ENCODE measurements at regions not wholly inside any gene's neighbourhood (a gene's known extent, or its start where the extent isn't known, plus 50 kb on each side); places are given as distances from the start of the nearest gene placed in this dataset.

- H3K4me1 Mint-ChIP-seq, result no peaks in the 10 kb centered on the region
These were observed 2135.9 kb downstream of the ARAP2 start for GRCh38 chr4:34108391-34108790.

DNA sequence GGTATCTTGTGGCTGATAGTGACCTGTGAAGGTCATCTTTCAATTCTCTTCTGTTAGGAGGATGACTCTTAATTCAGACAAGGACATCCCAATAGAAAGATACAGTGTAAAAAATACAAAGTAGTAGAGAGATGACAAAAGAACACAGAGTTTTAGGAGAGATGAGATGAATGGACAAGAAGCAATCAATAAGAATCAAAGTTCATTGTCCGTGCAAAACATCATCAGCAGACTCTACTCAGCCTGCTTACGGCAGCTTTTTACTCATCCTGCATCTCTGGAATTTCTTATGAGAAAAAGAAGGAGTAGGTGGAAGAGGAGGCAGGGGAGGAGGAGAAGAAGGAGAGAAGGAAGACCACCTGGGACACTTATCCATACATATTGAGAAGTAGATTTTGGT is 2131.7 kb downstream of the ARAP2 start:
- H3K4me3 Mint-ChIP-seq, result no peak overlapping the region
- no peaks in the 10 kb centered on the region for H3K4me1 Mint-ChIP-seq
- no peak overlapping the region for H3K27ac Mint-ChIP-seq
- TF ChIP-seq, protein P1, sequence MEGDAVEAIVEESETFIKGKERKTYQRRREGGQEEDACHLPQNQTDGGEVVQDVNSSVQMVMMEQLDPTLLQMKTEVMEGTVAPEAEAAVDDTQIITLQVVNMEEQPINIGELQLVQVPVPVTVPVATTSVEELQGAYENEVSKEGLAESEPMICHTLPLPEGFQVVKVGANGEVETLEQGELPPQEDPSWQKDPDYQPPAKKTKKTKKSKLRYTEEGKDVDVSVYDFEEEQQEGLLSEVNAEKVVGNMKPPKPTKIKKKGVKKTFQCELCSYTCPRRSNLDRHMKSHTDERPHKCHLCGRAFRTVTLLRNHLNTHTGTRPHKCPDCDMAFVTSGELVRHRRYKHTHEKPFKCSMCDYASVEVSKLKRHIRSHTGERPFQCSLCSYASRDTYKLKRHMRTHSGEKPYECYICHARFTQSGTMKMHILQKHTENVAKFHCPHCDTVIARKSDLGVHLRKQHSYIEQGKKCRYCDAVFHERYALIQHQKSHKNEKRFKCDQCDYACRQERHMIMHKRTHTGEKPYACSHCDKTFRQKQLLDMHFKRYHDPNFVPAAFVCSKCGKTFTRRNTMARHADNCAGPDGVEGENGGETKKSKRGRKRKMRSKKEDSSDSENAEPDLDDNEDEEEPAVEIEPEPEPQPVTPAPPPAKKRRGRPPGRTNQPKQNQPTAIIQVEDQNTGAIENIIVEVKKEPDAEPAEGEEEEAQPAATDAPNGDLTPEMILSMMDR (IDR thresholded peaks at IDR 0.05; ENCODE audit: unreplicated experiment in 3 of 3), result no peak
- H3K9me3 Mint-ChIP-seq, result no peaks in the 10 kb centered on the region
- H3K27me3 Mint-ChIP-seq (ENCODE audit: low read depth), result no peaks in the 10 kb centered on the region
- H3K36me3 Mint-ChIP-seq (ENCODE audit: low read depth), result no peaks in the 10 kb centered on the region

More at GRCh38 chr4:34108391-34108790, 2135.9 kb downstream of the ARAP2 start:
- H3K36me3 Mint-ChIP-seq (ENCODE audit: low read depth), result no peaks in the 10 kb centered on the region
- H3K27me3 Mint-ChIP-seq (ENCODE audit: low read depth), result no peaks in the 10 kb centered on the region
- H3K27ac Mint-ChIP-seq, result no peak overlapping the region
- no peak overlapping the region for H3K4me3 Mint-ChIP-seq
- TF ChIP-seq, protein P1 (IDR thresholded peaks at IDR 0.05; ENCODE audit: unreplicated experiment in 3 of 3), result no peak
- H3K9me3 Mint-ChIP-seq, result no peaks in the 10 kb centered on the region

GRCh38 chr4:34138385-34138784 is 2105.9 kb downstream of the ARAP2 start:
- H3K36me3 Mint-ChIP-seq (ENCODE audit: low read depth), result no peaks in the 10 kb centered on the region
- no peak overlapping the region for H3K27ac Mint-ChIP-seq
- H3K27me3 Mint-ChIP-seq (ENCODE audit: low read depth), result no peaks in the 10 kb centered on the region
- no peak overlapping the region for H3K4me3 Mint-ChIP-seq
- TF ChIP-seq, protein P1 (IDR thresholded peaks at IDR 0.05; ENCODE audit: unreplicated experiment in 3 of 3), result no peak
- H3K4me1 Mint-ChIP-seq, result peaks cover 16% of the 10 kb centered on the region
- H3K9me3 Mint-ChIP-seq, result peaks cover 14% of the 10 kb centered on the region

- Mint-ChIP-seq H3K27me3 (ENCODE audit: low read depth) (no peaks in the 10 kb centered on the region), H3K4me1 (peaks cover 16% of the 10 kb centered on the region), H3K27ac (no peak overlapping the region), H3K4me3 (peak overlapping the region in 1 of 3 experiments; percentile 11), H3K36me3 (ENCODE audit: low read depth) (no peaks in the 10 kb centered on the region), H3K9me3 (peaks cover 14% of the 10 kb centered on the region)
- TF ChIP-seq, protein P1 (IDR thresholded peaks at IDR 0.05; ENCODE audit: unreplicated experiment in 3 of 3), result no peak
These were observed 2105.0 kb downstream of the ARAP2 start for GRCh38 chr4:34139346-34139745.

GRCh38 chr4:34148322-34148908 is 2095.9 kb downstream of the ARAP2 start:
- H3K9me3 Mint-ChIP-seq, result no peaks in the 10 kb centered on the region
- no peak overlapping the region for H3K27ac Mint-ChIP-seq
- TF ChIP-seq, protein P1 (IDR thresholded peaks at IDR 0.05; ENCODE audit: unreplicated experiment in 3 of 3), result no peak
- no peaks in the 10 kb centered on the region for H3K36me3 Mint-ChIP-seq (ENCODE audit: low read depth)
- no peak overlapping the region for H3K4me3 Mint-ChIP-seq
- H3K27me3 Mint-ChIP-seq (ENCODE audit: low read depth), result no peaks in the 10 kb centered on the region
- peaks cover 5% of the 10 kb centered on the region for H3K4me1 Mint-ChIP-seq

DNA sequence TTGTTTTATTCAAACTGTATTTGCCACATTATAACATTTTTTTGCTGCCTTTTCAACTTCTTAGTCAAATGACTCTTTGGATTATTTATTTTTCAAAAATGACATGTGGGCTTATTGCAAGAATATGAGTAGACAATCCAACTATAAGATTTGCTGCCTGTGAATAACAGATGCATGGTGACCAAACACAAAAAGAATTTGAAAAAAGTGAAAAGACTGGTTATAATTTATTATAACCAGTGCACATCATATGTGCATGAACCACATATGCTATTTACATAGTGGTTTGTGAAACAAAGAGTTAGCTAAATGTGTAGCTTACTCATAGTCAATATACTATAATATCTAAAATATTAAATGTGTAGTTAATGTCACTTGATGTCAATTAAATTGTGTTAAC is 2086.8 kb downstream of the ARAP2 start:
- no peak overlapping the region for H3K4me3 Mint-ChIP-seq
- no peak overlapping the region for H3K27ac Mint-ChIP-seq
- no peaks in the 10 kb centered on the region for H3K36me3 Mint-ChIP-seq (ENCODE audit: low read depth)
- no peaks in the 10 kb centered on the region for H3K27me3 Mint-ChIP-seq (ENCODE audit: low read depth)
- peaks cover 22% of the 10 kb centered on the region for H3K9me3 Mint-ChIP-seq
- H3K4me1 Mint-ChIP-seq, result no peaks in the 10 kb centered on the region
- TF ChIP-seq, protein P1 (IDR thresholded peaks at IDR 0.05; ENCODE audit: unreplicated experiment in 3 of 3), result no peak

All from nephron (organoid).